A673 (cell line): ENCODE measurements at regions not wholly inside any gene's neighbourhood (a gene's known extent, or its start where the extent isn't known, plus 50 kb on each side); places are given as distances from the start of the nearest gene placed in this dataset.

Experiments
- EZH2 ChIP-seq: fragments of 200-600 bp; sonication (generic); IDR thresholded peaks from 2 replicates; pipeline ENCODE4 v1.6.1; 2017; ENCODE audit warnings: borderline replicate concordance, low read depth, mild to moderate bottlenecking, mixed read lengths, antibody characterized with exemption, low read length; ENCODE audit not compliant: poor library complexity, severe bottlenecking
- TF ChIP-seq, protein P1 (sequence below): fragments of 300-800, 200-600 bp; sonication (generic); conservative IDR thresholded peaks from 2 replicates; pipeline ENCODE4 v1.5.1; 2017; ENCODE audit warnings: low read depth, mild to moderate bottlenecking, antibody characterized with exemption, low read length, moderate library complexity, mixed read lengths

DNA sequence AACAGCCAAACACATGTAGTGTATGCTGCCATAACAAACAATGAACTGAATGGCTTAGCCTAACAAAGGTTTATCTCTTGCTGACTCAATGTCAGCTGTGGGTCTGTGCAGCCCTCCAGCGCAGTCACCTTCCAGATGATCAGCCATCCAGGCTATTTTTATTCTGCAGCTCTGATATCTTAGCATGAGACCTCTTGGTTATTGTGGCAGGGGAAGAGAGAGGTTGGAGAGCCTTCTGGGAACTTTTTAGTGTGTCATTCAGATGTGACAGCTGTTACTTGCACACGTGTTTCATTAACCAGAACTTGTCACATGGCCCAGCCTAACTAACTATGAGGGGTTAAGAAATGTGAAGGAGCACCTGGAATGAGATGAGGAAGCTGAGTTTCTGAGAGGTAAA, 202.5 kb downstream of the DHX35 start:
- TF ChIP-seq, protein P1, sequence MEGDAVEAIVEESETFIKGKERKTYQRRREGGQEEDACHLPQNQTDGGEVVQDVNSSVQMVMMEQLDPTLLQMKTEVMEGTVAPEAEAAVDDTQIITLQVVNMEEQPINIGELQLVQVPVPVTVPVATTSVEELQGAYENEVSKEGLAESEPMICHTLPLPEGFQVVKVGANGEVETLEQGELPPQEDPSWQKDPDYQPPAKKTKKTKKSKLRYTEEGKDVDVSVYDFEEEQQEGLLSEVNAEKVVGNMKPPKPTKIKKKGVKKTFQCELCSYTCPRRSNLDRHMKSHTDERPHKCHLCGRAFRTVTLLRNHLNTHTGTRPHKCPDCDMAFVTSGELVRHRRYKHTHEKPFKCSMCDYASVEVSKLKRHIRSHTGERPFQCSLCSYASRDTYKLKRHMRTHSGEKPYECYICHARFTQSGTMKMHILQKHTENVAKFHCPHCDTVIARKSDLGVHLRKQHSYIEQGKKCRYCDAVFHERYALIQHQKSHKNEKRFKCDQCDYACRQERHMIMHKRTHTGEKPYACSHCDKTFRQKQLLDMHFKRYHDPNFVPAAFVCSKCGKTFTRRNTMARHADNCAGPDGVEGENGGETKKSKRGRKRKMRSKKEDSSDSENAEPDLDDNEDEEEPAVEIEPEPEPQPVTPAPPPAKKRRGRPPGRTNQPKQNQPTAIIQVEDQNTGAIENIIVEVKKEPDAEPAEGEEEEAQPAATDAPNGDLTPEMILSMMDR = no peak
- TF ChIP-seq EZH2 = no peak
